DND-41 (cell line): ENCODE measurements at regions not wholly inside any gene's neighbourhood (a gene's known extent, or its start where the extent isn't known, plus 50 kb on each side); places are given as distances from the start of the nearest gene placed in this dataset.

ENCODE experiments used
- EZH2 ChIP-seq: IDR thresholded peaks from 3 replicates; pipeline ENCODE4 v1.6.1; 2012; ENCODE audit warnings: borderline replicate concordance, low read depth, mild to moderate bottlenecking, moderate library complexity, low read length, inconsistent platforms; ENCODE audit not compliant: severe bottlenecking
- TF ChIP-seq, protein P1 (sequence below): IDR thresholded peaks from 2 replicates; pipeline ENCODE4 v1.5.1; 2012; ENCODE audit warnings: borderline replicate concordance, low read length, moderate library complexity, mild to moderate bottlenecking; ENCODE audit not compliant: poor library complexity, severe bottlenecking; ENCODE audit errors: extremely low read depth

DNA sequence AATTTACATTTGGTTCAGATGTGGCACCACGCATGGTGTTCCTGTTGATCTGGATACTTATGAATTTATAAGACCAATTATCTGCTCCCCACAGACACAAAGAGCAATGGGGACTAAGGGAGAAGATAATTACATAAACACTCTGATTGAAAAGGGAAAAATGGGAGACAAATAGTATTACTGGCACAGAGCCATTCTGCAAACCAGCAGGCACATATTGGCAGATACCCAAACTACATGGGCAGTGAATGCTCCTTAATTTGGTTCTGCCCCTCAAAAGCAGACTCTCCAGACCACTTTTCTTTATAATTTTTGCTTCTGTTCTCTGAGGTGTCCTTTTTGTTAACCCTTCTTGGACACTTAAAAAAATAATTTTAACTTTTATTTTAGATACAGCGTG, 1674.2 kb downstream of the PCDH9 start:
- TF ChIP-seq, protein P1, sequence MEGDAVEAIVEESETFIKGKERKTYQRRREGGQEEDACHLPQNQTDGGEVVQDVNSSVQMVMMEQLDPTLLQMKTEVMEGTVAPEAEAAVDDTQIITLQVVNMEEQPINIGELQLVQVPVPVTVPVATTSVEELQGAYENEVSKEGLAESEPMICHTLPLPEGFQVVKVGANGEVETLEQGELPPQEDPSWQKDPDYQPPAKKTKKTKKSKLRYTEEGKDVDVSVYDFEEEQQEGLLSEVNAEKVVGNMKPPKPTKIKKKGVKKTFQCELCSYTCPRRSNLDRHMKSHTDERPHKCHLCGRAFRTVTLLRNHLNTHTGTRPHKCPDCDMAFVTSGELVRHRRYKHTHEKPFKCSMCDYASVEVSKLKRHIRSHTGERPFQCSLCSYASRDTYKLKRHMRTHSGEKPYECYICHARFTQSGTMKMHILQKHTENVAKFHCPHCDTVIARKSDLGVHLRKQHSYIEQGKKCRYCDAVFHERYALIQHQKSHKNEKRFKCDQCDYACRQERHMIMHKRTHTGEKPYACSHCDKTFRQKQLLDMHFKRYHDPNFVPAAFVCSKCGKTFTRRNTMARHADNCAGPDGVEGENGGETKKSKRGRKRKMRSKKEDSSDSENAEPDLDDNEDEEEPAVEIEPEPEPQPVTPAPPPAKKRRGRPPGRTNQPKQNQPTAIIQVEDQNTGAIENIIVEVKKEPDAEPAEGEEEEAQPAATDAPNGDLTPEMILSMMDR: no peak
- TF ChIP-seq EZH2: no peak
